C4-2B (cell line): ENCODE measurements at regions not wholly inside any gene's neighbourhood (a gene's known extent, or its start where the extent isn't known, plus 50 kb on each side); places are given as distances from the start of the nearest gene placed in this dataset.

Source experiments
- CTCF ChIP-seq: fragments of 450-650 bp; conservative IDR thresholded peaks from 2 replicates; pipeline ENCODE4 v1.5.1; 2017; ENCODE audit warnings: mild to moderate bottlenecking
- ZFX ChIP-seq: fragments of 450-650 bp; IDR thresholded peaks from 2 replicates; pipeline ENCODE4 v1.6.1; 2017

GRCh38 chr14:30349520-30349919, 209.4 kb upstream of the G2E3 start:
- TF ChIP-seq CTCF: no peak
- no peak for TF ChIP-seq ZFX
